Pons (tissue), 1 donor: ENCODE measurements at regions not wholly inside any gene's neighbourhood (a gene's known extent, or its start where the extent isn't known, plus 50 kb on each side); places are given as distances from the start of the nearest gene placed in this dataset.
"Not testable (repeated sequence)": the region's sequence is repeated elsewhere in the genome, so short reads cannot be mapped to it uniquely, and the experiment has no call there.

Experiments
- DNase-seq: peaks from one replicate; pipeline ENCODE4 v3.0.0-alpha.2; 2016; ENCODE audit warnings: low spot score

DNA sequence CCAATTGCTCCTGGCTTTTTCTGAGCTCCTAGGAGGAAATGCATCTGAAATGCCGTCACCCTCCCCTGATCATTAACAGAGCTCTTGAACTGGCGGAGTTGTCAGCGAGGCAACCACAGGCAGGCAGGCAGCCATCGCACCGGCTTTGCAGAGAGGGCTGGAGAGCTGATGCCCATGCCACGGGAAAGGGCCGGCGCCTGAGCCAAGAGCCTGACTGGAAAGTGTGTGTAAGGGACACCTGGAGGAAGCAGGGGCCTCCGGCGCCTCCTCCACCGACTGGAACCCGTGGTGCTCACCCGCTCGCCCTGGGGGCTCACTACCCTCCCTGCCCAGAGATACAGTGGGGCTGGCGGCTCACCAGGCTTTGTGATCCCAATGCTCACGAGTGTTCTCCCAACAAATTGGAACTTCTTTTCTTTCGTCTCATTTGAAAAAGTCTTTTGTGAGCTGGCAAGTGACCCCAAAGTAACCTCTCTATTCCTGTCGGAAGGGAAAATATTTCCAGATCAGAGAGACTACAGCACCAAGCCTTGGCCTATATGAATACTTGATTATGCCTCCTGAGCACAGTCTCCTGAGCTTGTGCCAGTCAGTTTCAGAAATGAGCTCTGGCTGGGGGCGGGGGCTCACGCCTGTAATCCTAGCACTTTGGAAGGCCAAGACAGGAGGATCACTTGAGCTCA, 97.7 kb upstream of the SLC25A33 start:
- DNase-seq: peak; percentile 51

DNA sequence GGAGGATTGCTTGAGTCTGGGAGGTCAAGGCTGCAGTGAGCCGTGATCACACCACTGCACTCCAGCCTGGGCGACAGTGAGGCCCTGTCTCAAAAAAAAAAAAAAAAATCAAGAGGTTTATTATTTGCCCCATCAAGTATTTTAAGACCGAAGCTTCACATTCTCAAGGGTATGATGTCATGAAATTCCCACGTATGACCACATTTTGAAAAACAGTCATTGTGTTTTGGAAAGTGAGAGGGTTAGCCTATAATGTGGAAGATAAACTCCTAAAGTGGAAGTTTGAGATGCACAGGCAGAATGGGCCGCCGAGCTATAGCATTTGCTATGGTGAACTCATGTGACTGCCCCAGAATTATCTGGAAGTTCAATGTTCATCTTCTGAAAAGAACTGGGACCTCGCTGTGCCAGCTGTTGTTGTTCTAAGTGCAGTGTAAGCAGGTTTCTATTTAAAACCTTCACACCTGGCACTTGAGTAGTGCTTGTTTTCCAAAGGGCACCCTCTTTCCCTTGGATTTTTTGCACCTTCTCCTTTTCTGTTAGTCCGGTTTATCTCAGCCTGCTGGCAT, 96.9 kb upstream of the SLC25A33 start:
- DNase-seq: no peak

DNA sequence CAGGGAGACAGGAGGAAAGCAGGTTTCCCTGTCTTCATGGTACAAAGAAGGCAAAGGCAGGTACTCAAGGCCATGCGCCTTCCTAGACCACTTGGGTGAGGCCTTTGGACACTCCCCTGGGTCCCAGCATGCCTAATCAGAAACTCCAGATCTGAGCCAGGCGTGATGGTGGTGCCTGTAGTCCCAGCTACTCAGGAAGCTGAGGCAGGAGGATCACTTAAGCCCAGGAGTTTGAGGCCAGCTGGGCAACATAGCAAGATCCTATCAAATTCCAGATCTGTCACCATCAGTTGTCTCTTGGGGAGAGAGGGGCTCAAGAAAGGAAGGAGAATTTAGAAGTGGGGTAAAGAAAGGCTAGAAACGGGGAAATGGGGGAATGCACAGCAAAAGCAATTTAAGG, 96.3 kb upstream of the SLC25A33 start:
- no peak for DNase-seq

DNA sequence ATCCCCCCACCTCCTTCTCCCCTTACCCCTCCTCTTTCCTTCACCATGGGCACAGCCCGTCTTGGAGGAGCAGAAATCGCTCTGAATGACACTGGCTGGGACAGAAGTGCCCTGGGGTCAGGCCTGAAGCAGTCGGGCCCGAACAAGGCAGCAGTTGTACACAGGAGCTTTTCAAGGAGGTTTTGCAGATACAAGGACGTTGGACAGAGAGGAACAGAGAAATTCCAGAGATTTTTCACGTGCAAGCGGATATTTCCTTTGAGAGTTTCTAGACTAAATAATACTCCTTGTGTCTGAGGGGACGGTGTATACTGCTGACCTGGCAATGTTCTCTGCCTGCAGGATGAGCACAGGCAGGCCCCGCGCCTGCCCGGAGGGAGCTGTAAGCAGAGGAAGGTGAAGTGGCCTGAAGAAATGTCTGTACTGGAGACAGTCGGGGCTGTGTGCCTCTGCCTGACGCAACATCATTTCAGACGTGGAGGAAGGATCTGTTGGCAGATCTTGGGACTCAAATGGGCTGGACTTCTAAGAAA, 95.3 kb upstream of the SLC25A33 start:
- no peak for DNase-seq

DNA sequence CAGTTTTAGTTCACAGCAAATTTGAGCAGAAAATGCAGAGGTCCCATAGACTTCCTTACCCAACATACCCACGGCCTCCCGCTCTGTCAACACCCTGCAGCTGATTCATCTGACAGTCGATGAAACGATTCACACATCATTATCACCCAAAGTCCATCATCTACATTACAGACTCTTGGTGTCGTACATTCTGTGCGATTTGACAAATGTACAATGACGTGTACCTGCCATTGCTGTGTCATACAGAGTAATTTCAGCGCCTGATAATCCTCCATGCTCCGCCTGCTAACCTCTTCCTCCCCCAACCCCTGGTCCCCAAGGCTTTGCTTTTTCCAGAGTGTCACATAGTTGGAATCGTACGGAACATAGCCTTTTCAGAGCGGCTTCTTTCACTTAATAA, 94.7 kb upstream of the SLC25A33 start:
- no peak for DNase-seq

DNA sequence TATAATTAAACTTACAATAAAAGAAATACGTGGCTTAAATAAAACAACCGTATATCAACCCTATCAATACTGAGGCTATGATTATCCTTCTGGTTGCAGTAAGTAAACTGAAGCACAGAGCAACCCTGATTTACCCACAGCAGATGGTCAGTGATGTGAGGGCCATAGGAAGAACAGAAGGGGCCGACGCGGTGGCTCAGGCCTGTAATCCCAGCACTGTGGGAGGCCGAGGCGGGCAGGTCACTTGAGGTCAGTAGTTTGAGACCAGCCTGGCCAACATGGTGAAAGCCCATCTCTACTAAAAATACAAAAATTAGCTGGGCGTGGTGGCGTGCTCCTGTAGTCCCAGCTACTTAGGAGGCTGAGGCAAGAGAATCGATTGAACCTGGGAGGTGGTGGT, 94.2 kb upstream of the SLC25A33 start:
- DNase-seq: not testable (repeated sequence)

DNA sequence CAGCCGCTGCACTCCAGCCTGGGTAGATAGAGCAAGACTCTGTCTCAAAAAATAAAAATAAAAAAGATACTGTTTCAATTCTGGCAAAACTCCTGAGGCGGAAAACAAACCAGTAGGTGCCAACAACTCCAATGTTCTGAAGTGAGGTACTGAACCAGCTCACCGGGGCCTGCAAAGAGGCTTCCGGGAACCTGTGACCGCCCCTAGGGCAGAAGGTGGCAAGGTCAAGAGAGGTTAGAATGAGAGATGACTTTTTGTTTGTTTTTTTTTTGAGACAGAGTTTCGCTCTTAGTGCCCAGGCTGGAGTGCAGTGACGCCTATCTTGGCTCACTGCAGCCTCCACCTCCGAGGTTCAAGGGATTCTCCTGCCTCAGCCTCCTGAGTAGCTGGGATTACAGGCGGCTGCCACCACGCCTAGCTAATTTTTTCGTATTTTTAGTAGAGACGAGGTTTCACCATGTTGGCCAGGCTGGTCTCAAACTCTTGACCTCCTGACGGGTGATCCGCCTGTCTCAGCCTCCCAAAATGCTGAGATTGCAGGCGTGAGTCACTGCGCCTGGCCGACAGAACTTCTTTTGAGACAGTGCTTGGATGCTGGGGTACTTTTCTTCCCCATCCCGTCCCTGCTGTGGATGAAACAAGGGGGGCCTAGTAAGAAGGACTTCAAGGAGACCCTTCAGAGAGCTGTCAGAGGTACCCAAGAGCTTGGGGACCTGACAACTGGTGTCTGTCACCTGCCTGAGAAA, 91.9 kb upstream of the SLC25A33 start:
- no peak for DNase-seq

DNA sequence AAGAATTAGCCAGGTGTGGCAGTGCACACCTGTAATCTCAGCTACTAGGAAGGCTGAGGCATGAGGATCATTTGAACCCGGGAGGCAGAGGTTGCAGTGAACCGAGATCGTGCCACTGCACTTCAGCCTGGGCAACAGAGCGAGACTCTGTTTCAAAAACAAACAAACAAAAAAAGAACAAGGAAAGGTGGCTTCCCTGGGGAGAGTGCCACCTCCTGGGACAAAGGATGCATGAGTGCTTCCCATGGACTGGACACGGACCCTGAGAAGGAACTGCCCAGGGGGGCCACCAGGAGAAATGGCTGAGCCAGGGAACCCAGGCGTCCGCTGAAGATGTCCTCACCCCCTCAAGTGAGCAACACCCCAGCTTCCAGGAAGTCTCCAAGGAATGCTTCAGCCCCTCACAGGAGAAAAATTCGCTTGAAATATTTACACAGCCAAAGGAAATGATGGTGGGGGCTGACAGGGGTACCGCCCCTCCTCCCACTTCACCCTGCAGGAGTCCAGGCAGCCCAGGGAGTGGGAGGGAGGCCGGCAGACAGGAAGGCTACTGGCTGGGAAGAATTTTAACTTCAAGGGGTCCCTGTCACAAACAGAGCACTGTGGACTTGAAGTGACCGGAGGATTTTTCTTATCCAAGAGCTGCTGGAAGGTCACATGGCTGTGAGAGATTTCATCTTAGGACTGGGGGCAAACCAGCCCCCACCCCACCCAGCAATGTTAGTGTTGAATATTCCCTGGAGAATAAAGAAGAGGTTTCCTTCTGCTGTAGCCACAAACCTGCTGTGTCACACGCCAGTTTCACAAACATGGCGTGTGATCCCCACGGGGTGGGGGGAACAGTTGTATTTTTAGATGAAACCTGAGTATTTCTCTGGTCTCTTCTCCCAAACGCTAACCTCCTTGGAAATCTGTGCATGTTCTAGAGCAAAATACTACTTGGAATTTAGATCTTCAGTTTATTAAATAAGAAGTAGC, 90.8 kb upstream of the SLC25A33 start:
- DNase-seq: no peak

DNA sequence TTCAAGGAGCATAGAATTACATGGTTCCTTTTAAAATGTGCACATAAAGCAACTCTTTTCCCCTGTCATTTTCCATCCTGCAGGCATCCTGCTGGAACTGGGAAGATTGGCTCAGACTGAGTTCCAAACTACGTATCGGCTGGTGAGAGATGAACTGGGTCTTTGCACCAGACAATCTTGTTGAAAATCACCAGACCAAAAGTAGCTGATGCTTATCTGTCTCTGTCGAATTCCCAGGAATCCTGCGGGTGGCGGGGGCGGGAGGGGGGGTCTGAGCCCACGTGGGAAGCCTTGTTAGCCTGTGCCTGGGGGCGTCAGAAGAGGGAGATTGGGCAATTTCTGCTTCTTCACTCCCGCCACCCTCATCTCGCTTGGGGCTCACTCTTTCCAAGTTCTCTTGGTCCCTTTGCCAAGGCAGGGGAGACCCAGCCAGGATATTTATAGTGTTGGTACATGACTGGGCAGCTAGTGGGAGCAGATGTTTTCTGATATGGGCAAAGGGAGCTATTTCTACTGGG, 90.1 kb upstream of the SLC25A33 start:
- no peak for DNase-seq

DNA sequence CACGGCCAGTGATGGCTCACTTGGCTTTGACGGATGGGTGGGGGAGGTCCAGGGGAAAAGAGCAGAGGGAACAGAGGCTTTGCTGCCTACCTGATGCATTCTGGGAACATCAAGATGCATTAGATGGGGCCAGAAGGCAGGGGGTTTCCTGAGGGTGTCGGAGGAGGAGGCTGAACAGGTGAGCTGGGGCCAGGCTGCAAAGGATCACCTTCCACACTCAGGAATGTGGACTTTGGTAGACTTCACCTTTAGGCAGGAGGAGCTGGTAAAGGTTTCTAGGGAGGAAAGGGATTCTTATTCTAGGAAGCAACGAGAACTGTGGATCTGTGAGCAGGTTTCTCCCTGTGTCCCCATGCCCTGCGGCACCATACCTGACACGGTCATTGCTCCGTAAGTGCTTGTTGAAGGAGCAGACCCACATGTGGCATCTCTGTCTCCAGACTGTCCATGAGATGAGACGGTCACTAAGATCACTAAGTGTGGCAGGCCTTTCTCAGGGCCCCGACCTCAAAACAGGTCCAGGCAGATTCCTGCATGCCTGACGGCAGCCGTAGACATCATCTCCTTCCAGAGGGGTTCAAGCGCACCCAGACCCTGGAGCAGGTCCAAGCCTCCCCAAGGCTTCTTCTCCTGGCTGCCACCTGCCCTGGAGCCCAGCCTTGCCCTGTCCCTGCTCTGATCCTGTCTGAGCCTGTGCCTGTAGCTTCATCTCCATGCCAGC, 89.1 kb upstream of the SLC25A33 start:
- DNase-seq: no peak

DNA sequence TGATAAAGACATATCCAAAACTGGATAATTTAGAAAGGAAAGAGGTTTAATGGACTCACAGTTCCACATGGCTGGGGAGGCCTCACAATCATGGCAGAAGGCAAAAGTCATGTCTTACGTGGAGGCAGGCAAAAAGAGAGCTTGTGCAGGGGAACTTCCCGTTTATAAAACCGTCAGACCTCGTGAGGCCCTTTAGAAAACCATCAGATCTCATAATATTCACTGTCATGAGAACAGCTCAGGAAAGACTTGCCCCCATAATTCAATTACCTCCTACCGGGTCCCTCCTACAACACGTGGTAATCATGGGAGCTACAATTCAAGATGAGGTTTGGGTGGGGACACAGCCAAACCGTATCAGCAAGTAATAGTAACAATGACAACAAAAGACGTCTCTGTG, 88.2 kb upstream of the SLC25A33 start:
- no peak for DNase-seq

DNA sequence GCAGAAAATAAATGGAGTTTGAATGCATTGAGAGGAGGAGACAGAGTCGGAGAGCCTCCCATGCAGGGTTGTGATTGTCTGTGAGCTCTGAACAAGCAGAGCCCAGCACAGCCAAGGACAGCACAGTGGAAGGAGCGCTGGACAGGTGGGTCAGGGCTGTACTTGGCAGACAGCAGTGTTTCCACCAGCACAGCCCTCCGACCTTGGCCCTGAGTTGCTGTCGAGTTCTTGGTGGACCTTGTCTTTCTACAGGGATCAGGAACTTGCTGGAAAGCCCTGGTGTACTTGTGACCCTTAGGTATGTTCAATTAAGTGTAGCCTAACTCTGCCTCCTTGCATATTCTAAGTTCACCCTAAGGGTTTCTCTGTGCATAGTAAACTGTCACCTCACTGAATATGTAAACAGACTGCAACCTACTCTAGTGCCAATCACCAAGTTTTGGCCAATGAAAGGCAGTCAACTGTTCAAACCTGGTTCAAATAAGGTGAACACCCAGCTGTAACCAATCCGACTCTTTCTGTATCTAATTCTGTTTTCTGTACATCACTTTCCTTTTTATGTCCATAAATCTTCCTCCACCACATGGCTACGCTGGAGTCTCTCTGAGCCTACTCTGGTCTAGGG, 86.6 kb upstream of the SLC25A33 start:
- DNase-seq: no peak

DNA sequence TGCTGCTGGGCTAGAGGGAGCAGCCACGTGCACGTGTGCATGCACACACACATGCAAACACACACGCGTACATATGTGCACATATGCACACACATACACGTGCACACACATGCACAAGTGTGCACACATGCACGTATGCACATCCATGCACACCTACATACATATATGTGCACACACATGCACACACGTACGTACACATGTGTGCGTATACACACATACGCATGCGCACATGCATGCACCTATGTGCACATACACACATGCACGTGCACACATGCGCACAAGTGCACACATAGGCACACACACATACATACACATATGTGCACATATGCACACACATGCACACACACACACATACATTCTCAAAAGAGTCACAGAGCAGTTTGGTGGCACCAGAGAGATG, 85.9 kb upstream of the SLC25A33 start:
- DNase-seq: no peak

DNA sequence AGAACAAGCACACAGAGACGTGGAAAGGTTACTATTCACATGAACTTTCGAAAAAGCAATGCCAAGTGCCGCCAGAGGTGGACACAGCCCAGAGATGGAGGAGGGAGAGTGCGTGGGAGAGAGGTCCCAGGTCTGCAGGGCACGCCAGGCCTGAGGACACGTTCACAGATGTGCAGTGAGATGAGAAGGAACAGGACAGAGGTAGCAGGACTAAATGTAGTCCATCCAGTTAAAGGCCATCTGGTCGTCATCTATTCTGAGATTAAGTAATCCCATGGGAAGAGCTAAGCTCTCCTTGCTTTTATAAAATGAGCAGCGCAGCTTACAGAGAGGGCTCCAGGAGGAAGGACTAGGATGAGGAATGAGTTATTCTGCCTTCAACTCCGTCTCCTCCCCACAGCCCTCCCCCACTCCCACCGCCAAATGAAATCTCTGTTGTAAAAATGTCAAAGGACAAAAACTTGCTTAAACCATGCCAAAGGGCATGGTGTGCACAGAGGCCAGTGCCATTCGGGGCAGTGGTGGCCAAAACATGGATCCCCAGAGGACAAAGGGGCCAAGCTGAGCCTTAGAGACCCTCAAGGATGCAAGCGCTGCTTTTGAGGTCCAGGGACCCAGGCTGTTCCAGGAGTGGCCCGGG, 85.4 kb upstream of the SLC25A33 start:
- no peak for DNase-seq

DNA sequence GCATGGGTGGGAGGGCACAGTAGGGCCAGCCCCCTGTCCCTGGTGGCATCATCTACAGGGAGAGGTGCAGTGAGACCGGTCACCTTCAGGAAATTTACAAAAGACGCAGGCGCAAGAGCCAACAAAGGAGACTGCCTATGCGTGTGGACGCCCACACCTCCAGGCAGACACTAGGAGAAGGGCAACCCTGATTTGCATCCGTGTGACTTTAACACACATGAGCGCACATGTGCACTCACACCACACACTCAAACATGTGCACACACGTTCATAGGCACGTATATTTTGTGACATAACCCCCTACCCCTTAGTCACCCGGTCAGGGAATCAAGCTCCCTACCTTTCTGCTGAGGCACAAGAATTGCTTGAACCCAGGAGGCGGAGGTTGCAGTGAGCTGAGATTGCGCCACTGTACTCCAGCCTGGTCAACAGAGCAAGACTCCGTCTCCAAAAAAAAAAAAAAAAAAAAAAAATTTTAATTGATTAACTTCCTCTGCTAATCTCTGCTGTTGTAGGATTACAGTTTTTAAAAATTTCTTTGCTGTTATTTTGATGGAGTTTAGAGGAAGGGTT, 84.7 kb upstream of the SLC25A33 start:
- no peak for DNase-seq

DNA sequence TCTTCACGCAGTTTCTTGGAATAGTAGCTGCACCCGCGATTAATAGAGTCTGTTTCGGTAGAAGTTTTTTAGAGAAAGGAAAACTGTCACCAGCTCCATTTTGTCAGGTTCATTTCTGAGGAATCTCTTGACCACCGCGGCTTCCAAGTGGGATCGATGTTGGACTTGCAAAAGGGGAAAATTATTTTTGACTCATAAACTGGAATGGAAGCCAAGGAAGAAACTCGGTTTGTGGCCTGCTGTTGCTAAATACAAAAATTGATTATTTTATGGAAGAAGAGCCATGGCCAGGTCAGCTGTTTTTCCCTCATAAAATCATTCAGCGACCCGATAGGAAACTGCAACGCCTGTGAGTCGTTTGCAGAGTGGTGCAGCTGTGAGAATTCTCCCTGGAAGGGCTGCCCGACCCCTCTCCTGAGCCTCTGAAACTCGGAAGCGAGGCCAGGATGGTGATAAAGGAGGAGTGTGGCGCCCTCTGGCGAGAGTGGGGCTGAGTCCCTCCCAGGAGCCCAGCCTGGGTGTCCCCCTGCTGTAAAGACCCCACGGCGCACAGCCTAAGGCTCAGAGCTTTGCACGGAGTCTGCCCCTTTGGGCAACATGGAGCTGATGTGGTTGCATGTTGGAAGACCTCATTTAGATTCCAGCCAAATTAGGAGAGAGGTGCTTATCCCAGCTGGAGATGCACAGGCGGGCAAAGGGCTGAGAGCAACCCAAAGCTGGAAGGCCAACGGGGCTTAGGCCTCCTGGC, 83.6 kb upstream of the SLC25A33 start:
- peak; percentile 63 for DNase-seq

DNA sequence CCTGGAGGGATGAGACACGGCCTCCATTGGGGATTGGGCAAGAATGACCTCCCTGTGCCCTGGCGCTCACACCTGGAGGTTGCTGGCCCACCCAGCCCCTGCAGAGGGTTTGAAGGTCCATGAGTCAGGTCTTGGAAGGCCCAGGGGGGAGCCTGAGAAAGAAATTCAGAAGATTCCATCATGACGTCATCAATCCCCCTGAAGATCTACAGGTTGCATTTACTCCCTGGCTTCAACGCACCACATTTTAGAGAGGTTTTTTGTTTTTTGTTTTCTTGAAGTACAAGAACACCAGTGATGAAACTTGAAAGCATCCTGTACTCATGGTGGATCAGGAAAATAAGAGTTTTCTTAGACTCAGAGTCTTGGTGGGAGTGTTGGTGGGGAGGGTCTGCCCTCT, 82.4 kb upstream of the SLC25A33 start:
- DNase-seq: no peak

DNA sequence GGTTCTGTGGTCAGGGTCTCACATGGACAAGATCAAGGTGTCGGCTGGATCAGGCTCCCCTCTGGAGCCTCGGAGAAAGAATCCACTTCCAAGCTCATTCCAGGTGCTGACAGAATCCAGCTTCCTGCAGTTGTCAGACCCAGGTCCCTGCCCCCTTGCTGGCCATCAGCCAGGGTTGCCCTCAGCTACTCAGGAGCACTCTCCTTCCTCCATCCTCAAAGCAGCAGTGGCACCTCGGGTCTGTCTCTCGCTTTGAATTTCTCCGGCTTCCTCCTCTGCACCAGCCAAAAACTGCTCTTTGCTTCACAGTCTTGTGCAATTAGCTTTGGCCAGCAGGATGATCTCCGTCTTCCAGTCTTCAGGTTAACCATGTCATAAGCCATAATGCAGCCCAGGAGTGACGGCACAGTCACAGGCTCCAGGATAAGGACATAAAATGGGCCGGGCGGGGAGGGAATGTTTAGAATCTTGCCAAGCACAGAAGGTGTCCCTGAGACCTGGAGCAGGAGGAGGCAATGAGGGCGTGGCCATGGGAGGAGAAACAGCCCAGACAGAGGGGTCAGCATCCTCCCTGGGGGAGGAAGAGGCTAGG, 79.4 kb upstream of the SLC25A33 start:
- no peak for DNase-seq

DNA sequence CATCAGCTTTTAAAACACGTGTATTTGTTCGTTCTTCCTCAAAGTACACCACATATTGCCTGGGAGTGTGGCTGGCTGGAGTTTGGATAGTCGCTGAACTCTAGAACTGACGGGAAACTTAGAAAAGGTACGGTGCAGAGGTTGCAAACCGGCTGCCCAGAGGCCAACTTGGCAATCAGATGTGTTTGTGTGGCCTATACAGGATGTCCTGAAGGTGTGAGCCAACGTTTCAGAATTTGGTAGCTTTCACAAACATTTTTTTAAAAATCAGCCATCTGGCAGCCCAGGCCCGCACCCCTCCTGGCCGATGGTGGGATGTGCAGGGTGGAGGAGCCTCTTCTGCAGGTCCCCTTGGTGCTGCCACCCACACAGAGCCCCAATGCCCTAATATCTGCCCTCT, 73.6 kb upstream of the SLC25A33 start:
- no peak for DNase-seq
